Neural cell (in vitro differentiated cells): ENCODE measurements at regions not wholly inside any gene's neighbourhood (a gene's known extent, or its start where the extent isn't known, plus 50 kb on each side); places are given as distances from the start of the nearest gene placed in this dataset.

Experiments
- H2AFZ ChIP-seq: fragments of 200-600, 300-800 bp; sonication (generic), shearing (Covaris generic); 2 replicates; pipeline ENCODE4 v1.6.0; 2014; ENCODE audit warnings: low read depth, mild to moderate bottlenecking, antibody characterized with exemption, low read length, moderate library complexity
- H3F3A ChIP-seq: fragments of 200-600 bp; shearing (Covaris generic); 2 replicates; pipeline ENCODE4 v1.6.1; 2016; ENCODE audit warnings: mild to moderate bottlenecking, moderate library complexity, mixed read lengths, antibody characterized with exemption, low read length; ENCODE audit not compliant: insufficient read depth, poor library complexity, severe bottlenecking
- H3K27ac ChIP-seq: fragments of 200-600, 300-800 bp; sonication (generic), shearing (Covaris generic); 2 replicates; pipeline ENCODE4 v1.5.1; 2014; ENCODE audit warnings: mild to moderate bottlenecking, low read length, moderate library complexity
- H3K27me3 ChIP-seq: fragments of 300-800, 200-600 bp; sonication (generic), shearing (Covaris generic); 2 replicates; pipeline ENCODE4 v1.6.0; 2014; ENCODE audit warnings: mild to moderate bottlenecking, low read depth, low read length, moderate library complexity; ENCODE audit not compliant: insufficient read depth
- H3K36me3 ChIP-seq: fragments of 300-800, 200-600 bp; sonication (generic), shearing (Covaris generic); 2 replicates; pipeline ENCODE4 v1.5.1; 2014; ENCODE audit warnings: mild to moderate bottlenecking, antibody characterized with exemption, low read length, moderate library complexity; ENCODE audit not compliant: insufficient read depth
- H3K4me2 ChIP-seq: fragments of 300-800, 200-600 bp; sonication (generic), shearing (Covaris generic); 2 replicates; pipeline ENCODE4 v1.6.0; 2014; ENCODE audit warnings: mild to moderate bottlenecking, low read length
- H3K4me3 ChIP-seq: fragments of 300-800, 200-600 bp; sonication (generic), shearing (Covaris generic); 2 replicates; pipeline ENCODE4 v1.5.1; 2014; ENCODE audit warnings: mild to moderate bottlenecking, low read length, moderate library complexity
- H3K79me2 ChIP-seq: fragments of 200-600 bp; shearing (Covaris generic); replicated peaks from 2 replicates; pipeline ENCODE4 v1.6.0; 2014; ENCODE audit warnings: mild to moderate bottlenecking, low read length, moderate library complexity; ENCODE audit not compliant: insufficient read depth
- H3K9ac ChIP-seq: fragments of 300-800, 200-600 bp; sonication (generic), shearing (Covaris generic); 2 replicates; pipeline ENCODE4 v1.6.1; 2016; ENCODE audit warnings: mild to moderate bottlenecking, low read length, mixed read lengths
- H3K9me2 ChIP-seq: fragments of 200-600 bp; shearing (Covaris generic); 2 replicates; pipeline ENCODE4 v1.6.1; 2016; ENCODE audit warnings: mild to moderate bottlenecking, low read length, mixed read lengths; ENCODE audit not compliant: insufficient read depth
- H3K9me3 ChIP-seq: fragments of 200-600, 300-800 bp; sonication (generic), shearing (Covaris generic); 2 replicates; pipeline ENCODE4 v1.6.1; 2016; ENCODE audit warnings: mild to moderate bottlenecking, mixed run types, low read length, moderate library complexity, mixed read lengths
- H4K20me1 ChIP-seq: fragments of 200-600 bp; shearing (Covaris generic); 2 replicates; pipeline ENCODE4 v1.6.1; 2016; ENCODE audit warnings: mild to moderate bottlenecking, mixed run types; ENCODE audit not compliant: insufficient read depth
- EP300 ChIP-seq: fragments of 450-650 bp; conservative IDR thresholded peaks from 2 replicates; pipeline ENCODE4 v1.6.1; 2014; ENCODE audit warnings: antibody characterized with exemption, mild to moderate bottlenecking, moderate library complexity; ENCODE audit not compliant: poor library complexity, severe bottlenecking
- EZH2 ChIP-seq: fragments of 200-600, 300-800 bp; shearing (Covaris generic), sonication (generic); IDR thresholded peaks from 2 replicates; pipeline ENCODE4 v1.6.1; 2014; ENCODE audit warnings: antibody characterized with exemption, low read length, borderline replicate concordance, mild to moderate bottlenecking; ENCODE audit not compliant: insufficient read depth, poor library complexity, severe bottlenecking
- MXI1 ChIP-seq: fragments of 450-650 bp; conservative IDR thresholded peaks from 2 replicates; pipeline ENCODE4 v1.6.1; 2014; ENCODE audit warnings: antibody characterized with exemption, mild to moderate bottlenecking; ENCODE audit not compliant: poor library complexity, severe bottlenecking
- POLR2AphosphoS5 ChIP-seq: IDR thresholded peaks from 2 replicates; pipeline ENCODE4 v1.6.1; 2012
- RAD21 ChIP-seq: fragments of 450-650 bp; conservative IDR thresholded peaks from 2 replicates; pipeline ENCODE4 v1.6.1; 2014; ENCODE audit warnings: antibody characterized with exemption, mild to moderate bottlenecking, moderate library complexity
- SMC3 ChIP-seq: fragments of 450-650 bp; conservative IDR thresholded peaks from 2 replicates; pipeline ENCODE4 v1.6.1; 2014; ENCODE audit warnings: antibody characterized with exemption, mild to moderate bottlenecking, moderate library complexity; ENCODE audit not compliant: poor library complexity
- TAF1 ChIP-seq: IDR thresholded peaks from 2 replicates; pipeline ENCODE4 v1.6.1; 2012; ENCODE audit warnings: low read depth
- TF ChIP-seq, protein P1 (sequence below): IDR thresholded peaks from 2 replicates; pipeline ENCODE4 v1.6.1; 2012; ENCODE audit warnings: borderline replicate concordance
- TF ChIP-seq, protein P2 (sequence below): fragments of 450-650 bp; IDR thresholded peaks from 2 replicates; pipeline ENCODE4 v1.5.1; 2014; ENCODE audit warnings: antibody characterized with exemption, mild to moderate bottlenecking, moderate library complexity; ENCODE audit not compliant: poor library complexity, severe bottlenecking

DNA sequence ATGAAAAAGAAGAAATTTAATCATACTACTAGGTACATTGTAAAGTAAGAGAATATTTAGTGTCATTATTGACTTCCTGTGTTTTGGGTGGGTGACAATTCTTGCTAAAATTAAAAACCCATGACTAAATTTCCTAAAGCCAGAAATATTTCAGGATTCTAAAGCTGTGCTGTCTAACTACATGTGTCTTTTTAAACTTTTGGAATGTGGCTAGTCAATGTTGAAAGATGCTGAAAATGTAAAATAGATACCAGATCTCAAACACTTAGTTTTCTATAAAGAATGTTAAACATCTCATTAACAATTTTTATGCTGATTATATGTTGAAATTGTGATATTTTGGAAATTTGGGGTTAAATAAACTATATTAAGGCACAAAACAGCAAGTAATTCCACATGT lies 308.9 kb upstream of the TMCO5A start:
- no peaks in the 10 kb centered on the region for H4K20me1 ChIP-seq
- H3K79me2 ChIP-seq = no peaks in the 10 kb centered on the region
- H3K4me3 ChIP-seq = no peak overlapping the region
- H3K9me2 ChIP-seq = no peaks in the 10 kb centered on the region
- H3K27ac ChIP-seq = no peak overlapping the region
- no peaks in the 10 kb centered on the region for H3K36me3 ChIP-seq
- H3K4me2 ChIP-seq = no peak overlapping the region
- H3K27me3 ChIP-seq = no peaks in the 10 kb centered on the region
- no peak overlapping the region for H3K9ac ChIP-seq
- no peak overlapping the region for H2AFZ ChIP-seq
- H3K9me3 ChIP-seq = no peaks in the 10 kb centered on the region
- TF ChIP-seq TAF1 = no peak
- TF ChIP-seq RAD21 = no peak
- TF ChIP-seq, protein P1, sequence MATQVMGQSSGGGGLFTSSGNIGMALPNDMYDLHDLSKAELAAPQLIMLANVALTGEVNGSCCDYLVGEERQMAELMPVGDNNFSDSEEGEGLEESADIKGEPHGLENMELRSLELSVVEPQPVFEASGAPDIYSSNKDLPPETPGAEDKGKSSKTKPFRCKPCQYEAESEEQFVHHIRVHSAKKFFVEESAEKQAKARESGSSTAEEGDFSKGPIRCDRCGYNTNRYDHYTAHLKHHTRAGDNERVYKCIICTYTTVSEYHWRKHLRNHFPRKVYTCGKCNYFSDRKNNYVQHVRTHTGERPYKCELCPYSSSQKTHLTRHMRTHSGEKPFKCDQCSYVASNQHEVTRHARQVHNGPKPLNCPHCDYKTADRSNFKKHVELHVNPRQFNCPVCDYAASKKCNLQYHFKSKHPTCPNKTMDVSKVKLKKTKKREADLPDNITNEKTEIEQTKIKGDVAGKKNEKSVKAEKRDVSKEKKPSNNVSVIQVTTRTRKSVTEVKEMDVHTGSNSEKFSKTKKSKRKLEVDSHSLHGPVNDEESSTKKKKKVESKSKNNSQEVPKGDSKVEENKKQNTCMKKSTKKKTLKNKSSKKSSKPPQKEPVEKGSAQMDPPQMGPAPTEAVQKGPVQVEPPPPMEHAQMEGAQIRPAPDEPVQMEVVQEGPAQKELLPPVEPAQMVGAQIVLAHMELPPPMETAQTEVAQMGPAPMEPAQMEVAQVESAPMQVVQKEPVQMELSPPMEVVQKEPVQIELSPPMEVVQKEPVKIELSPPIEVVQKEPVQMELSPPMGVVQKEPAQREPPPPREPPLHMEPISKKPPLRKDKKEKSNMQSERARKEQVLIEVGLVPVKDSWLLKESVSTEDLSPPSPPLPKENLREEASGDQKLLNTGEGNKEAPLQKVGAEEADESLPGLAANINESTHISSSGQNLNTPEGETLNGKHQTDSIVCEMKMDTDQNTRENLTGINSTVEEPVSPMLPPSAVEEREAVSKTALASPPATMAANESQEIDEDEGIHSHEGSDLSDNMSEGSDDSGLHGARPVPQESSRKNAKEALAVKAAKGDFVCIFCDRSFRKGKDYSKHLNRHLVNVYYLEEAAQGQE = no peak
- TF ChIP-seq POLR2AphosphoS5 = no peak
- TF ChIP-seq MXI1 = no peak
- no peak for TF ChIP-seq EZH2
- no peak for TF ChIP-seq SMC3
- no peak for TF ChIP-seq EP300
- TF ChIP-seq, protein P2, sequence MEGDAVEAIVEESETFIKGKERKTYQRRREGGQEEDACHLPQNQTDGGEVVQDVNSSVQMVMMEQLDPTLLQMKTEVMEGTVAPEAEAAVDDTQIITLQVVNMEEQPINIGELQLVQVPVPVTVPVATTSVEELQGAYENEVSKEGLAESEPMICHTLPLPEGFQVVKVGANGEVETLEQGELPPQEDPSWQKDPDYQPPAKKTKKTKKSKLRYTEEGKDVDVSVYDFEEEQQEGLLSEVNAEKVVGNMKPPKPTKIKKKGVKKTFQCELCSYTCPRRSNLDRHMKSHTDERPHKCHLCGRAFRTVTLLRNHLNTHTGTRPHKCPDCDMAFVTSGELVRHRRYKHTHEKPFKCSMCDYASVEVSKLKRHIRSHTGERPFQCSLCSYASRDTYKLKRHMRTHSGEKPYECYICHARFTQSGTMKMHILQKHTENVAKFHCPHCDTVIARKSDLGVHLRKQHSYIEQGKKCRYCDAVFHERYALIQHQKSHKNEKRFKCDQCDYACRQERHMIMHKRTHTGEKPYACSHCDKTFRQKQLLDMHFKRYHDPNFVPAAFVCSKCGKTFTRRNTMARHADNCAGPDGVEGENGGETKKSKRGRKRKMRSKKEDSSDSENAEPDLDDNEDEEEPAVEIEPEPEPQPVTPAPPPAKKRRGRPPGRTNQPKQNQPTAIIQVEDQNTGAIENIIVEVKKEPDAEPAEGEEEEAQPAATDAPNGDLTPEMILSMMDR = no peak
- no peaks in the 10 kb centered on the region for H3F3A ChIP-seq

- Histone ChIP-seq H3K9ac (no peak overlapping the region), H3K27me3 (no peaks in the 10 kb centered on the region), H2AFZ (no peak overlapping the region), H3K36me3 (no peaks in the 10 kb centered on the region), H3K9me2 (no peaks in the 10 kb centered on the region), H3K4me2 (no peak overlapping the region), H3F3A (no peaks in the 10 kb centered on the region), H3K9me3 (no peaks in the 10 kb centered on the region), H3K27ac (no peak overlapping the region), H4K20me1 (no peaks in the 10 kb centered on the region), H3K79me2 (no peaks in the 10 kb centered on the region), H3K4me3 (no peak overlapping the region)
- no peak for TF ChIP-seq MXI1
- TF ChIP-seq, protein P2 = no peak
- TF ChIP-seq POLR2AphosphoS5 = no peak
- TF ChIP-seq EP300 = no peak
- no peak for TF ChIP-seq TAF1
Observed at GRCh38 chr15:37628507-37628906, 305.9 kb upstream of the TMCO5A start.
